ENCODE measurements at regions not wholly inside any gene's neighbourhood (a gene's known extent, or its start where the extent isn't known, plus 50 kb on each side); places are given as distances from the start of the nearest gene placed in this dataset.
A peak's percentile ranks its signal among the peaks of the same experiment; 100 is the strongest.
"Not testable (repeated sequence)": the region's sequence is repeated elsewhere in the genome, so short reads cannot be mapped to it uniquely, and the experiment has no call there.

DNA sequence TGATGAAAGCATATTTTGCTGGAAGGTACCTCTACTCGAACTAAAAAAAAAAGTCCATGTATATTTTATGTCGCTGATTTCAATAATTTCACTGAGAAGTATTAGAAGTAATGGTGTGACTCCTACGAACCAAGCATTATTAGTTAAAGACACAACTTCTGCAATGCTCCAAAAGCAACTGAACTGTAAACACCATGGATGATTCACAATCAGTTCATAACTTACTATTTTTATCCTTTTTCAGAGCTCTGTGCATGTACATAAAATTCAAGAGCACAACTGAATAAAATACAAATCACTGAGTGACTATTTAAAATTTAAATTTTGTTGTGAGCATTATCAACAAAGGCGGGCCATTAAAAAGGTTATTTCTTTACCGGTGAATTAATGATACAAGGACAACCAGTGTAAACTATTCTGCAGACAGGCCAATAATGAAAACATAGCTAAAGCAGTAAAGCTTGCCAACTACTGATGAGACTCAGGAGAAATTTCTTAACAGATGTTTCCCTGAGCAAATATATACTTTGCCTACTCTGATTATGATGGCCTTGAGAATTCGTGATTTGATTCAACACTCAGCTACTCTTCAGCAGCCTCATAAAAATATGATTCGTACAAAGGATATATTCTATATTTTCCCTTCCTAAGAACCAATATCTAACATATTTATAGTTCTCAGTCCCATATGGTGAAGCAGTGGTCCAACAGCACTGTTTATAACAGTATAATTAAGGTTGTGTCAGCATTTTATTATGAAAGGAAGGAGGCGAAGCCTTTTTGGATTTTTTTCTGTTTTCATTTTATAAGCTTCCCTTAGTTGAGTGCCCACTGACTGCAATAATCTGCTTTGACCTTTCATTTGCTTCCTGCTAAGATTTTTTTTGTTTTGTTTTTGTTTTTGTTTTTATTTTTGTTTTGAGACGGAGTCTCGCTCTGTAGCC lies 62.8 kb upstream of the NEIL3 start:
- no peak for DNase-seq (ENCODE audit: low read depth)
- TF ChIP-seq CTCF (IDR thresholded peaks at IDR 0.05; ENCODE audit: insufficient read depth, low read length, poor library complexity, severe bottlenecking) = no peak
- Histone ChIP-seq H3K4me3 (ENCODE audit: low read depth, low read length) (no peak overlapping the region), H3K36me3 (ENCODE audit: control insufficient read depth, insufficient read depth, low read length) (no peaks in the 10 kb centered on the region), H3K27me3 (ENCODE audit: control insufficient read depth, insufficient read depth, low read length) (no peaks in the 10 kb centered on the region)

DNA sequence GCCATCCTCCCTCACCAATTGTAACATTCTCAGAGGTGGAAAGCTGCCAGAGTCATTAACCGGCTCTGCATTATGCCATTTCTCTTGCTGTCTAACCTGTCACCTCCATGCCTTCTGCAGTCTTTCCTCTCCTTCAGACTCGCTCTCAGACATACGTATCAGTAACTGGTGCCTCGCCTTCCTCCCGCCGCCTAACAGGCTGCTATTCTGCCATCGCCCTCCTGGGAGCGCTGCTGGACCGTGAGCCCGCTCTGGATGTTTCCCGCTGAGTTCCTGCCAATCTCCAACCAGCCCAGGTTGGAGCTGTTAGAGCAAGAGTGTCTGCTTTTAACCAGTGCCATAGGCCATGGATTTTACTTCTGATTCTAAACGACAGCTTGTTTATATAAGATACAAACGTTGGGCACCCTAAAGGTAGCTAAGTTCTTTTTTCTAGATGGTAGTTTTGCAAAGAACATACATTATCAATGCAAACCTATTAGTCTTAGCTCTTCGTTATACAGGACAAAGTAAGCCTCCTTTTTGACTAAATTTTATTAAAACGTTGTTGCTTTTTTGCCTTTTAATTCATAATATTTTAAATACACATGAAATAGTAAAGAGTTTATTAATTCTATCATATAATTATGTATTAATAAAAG lies 59.5 kb upstream of the NEIL3 start:
- H3K27me3 ChIP-seq (ENCODE audit: control insufficient read depth, insufficient read depth, low read length) = no peaks in the 10 kb centered on the region
- TF ChIP-seq CTCF (IDR thresholded peaks at IDR 0.05; ENCODE audit: insufficient read depth, low read length, poor library complexity, severe bottlenecking) = peak; percentile 99
- no peak overlapping the region for H3K4me3 ChIP-seq (ENCODE audit: low read depth, low read length)
- no peak for DNase-seq (ENCODE audit: low read depth)
- no peaks in the 10 kb centered on the region for H3K36me3 ChIP-seq (ENCODE audit: control insufficient read depth, insufficient read depth, low read length)

DNA sequence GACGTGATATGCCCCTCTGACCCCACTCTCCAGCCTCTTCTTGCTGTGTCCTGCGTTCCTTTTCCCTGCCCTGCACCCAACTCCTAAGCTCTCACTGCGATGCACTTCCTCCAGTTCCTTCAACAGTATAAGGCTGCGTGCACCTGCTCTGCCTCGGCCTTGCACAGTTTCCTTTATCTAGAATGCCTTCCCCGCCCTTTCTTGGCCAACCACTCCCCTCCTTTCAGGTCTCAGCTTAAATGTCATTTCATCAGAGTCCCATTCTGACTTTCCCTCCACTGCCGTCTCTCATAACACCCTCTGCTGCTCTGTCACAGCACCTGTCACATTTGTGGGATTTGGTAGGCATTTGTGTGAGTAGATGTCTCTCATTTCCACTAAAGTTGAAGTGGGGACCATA lies 58.4 kb upstream of the NEIL3 start:
- H3K4me3 ChIP-seq (ENCODE audit: low read depth, low read length) = no peak overlapping the region
- no peak for DNase-seq (ENCODE audit: low read depth)
- no peak for TF ChIP-seq CTCF (IDR thresholded peaks at IDR 0.05; ENCODE audit: insufficient read depth, low read length, poor library complexity, severe bottlenecking)
- H3K36me3 ChIP-seq (ENCODE audit: control insufficient read depth, insufficient read depth, low read length) = no peaks in the 10 kb centered on the region
- H3K27me3 ChIP-seq (ENCODE audit: control insufficient read depth, insufficient read depth, low read length) = no peaks in the 10 kb centered on the region

DNA sequence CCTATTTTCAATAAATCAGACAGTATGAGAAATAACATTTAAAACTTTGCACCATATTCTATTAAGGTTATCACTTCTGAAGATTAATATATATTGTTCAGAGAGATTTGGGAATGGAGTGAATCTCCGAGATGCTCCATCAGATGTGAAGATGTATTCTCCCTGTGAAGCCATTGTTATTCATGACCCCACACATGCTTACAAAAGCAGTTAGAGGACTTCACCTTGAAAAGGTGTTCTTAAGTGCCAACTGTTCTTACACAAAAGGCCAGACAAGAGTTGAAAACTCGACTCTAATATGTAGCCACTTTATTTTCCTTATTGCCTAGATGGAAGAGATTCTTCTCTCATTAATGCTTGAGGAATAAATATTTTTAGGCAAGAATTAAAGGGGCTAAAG lies 54.3 kb upstream of the NEIL3 start:
- DNase-seq (ENCODE audit: low read depth) = no peak
- Histone ChIP-seq H3K27me3 (ENCODE audit: control insufficient read depth, insufficient read depth, low read length) (no peaks in the 10 kb centered on the region), H3K36me3 (ENCODE audit: control insufficient read depth, insufficient read depth, low read length) (no peaks in the 10 kb centered on the region), H3K4me3 (ENCODE audit: low read depth, low read length) (no peak overlapping the region)
- TF ChIP-seq CTCF (IDR thresholded peaks at IDR 0.05; ENCODE audit: insufficient read depth, low read length, poor library complexity, severe bottlenecking) = no peak

GRCh38 chr4:177256950-177257349 lies 52.7 kb upstream of the NEIL3 start:
- no peak for TF ChIP-seq CTCF (IDR thresholded peaks at IDR 0.05; ENCODE audit: insufficient read depth, low read length, poor library complexity, severe bottlenecking)
- Histone ChIP-seq H3K27me3 (ENCODE audit: control insufficient read depth, insufficient read depth, low read length) (no peaks in the 10 kb centered on the region), H3K36me3 (ENCODE audit: control insufficient read depth, insufficient read depth, low read length) (no peaks in the 10 kb centered on the region), H3K4me3 (ENCODE audit: low read depth, low read length) (no peak overlapping the region)
- DNase-seq (ENCODE audit: low read depth) = no peak

DNA sequence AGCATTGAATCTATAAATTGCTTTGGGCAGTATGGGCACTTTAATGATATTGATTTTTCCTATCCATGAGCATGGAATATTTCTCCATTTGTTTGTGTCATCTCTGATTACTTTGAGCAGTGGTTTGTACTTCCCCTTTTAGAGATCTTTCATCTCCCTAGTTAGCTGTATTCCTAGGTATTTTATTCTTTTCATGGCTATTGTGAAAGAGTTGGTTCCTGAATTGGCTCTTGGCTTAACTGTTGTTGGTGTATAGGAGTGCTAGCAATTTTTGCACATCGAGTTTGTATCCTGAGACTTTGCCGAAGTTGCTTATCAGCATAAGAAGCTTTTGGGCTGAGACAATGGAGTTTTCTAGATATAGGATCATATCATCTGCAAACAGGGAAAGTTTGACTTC lies 50.2 kb upstream of the NEIL3 start:
- H3K36me3 ChIP-seq (ENCODE audit: control insufficient read depth, insufficient read depth, low read length); H3K27me3 ChIP-seq (ENCODE audit: control insufficient read depth, insufficient read depth, low read length); H3K4me3 ChIP-seq (ENCODE audit: low read depth, low read length); DNase-seq (ENCODE audit: low read depth): not testable (repeated sequence)
